Erythroblast (primary cell): ENCODE measurements at regions not wholly inside any gene's neighbourhood (a gene's known extent, or its start where the extent isn't known, plus 50 kb on each side); places are given as distances from the start of the nearest gene placed in this dataset.
A peak's percentile ranks its signal among the peaks of the same experiment; 100 is the strongest.

Source experiments
- DNase-seq, 2 experiments: peaks; one replicate each; lab custom pipeline; 2025; lab: John Stamatoyannopoulos, UW
- GATA1 ChIP-seq: IDR thresholded peaks from 2 replicates; pipeline ENCODE4 v1.6.1; 2011; ENCODE audit warnings: low read depth, mild to moderate bottlenecking, control low read depth, low read length, moderate library complexity
- POLR2A ChIP-seq: IDR thresholded peaks from 2 replicates; pipeline ENCODE4 v1.6.1; 2011; ENCODE audit warnings: mild to moderate bottlenecking, low read length

GRCh38 chr16:16833165-16833564, 454.2 kb downstream of the NPIPA7 start:
- no peak for TF ChIP-seq GATA1

GRCh38 chr16:16850274-16850673, 471.3 kb downstream of the NPIPA7 start:
- TF ChIP-seq POLR2A (no peak), GATA1 (no peak)
- no peak for DNase-seq

More at GRCh38 chr16:16833165-16833564, 454.2 kb downstream of the NPIPA7 start:
- DNase-seq, result no peak

GRCh38 chr16:16857012-16857411, 478.1 kb downstream of the NPIPA7 start:
- no peak for DNase-seq
- TF ChIP-seq GATA1 (no peak), POLR2A (no peak)

GRCh38 chr16:16857603-16858283, 478.8 kb downstream of the NPIPA7 start:
- TF ChIP-seq GATA1 (no peak), POLR2A (no peak)
- no peak for DNase-seq

GRCh38 chr16:16861546-16861945, 482.6 kb downstream of the NPIPA7 start:
- DNase-seq, result peak; percentile 20 to 48
- no peak for TF ChIP-seq GATA1

- no peak for TF ChIP-seq GATA1
- TF ChIP-seq POLR2A, result no peak
- no peak for DNase-seq
These were observed 484.7 kb downstream of the NPIPA7 start for GRCh38 chr16:16863672-16864071.

GRCh38 chr16:16864536-16864935, 485.6 kb downstream of the NPIPA7 start:
- TF ChIP-seq GATA1 (no peak), POLR2A (no peak)
- no peak for DNase-seq

GRCh38 chr16:16865374-16865773, 486.4 kb downstream of the NPIPA7 start:
- TF ChIP-seq POLR2A, result no peak
- no peak for TF ChIP-seq GATA1
- no peak for DNase-seq

GRCh38 chr16:16867973-16868372, 489.0 kb downstream of the NPIPA7 start:
- no peak for TF ChIP-seq POLR2A
- no peak for TF ChIP-seq GATA1
- no peak for DNase-seq

- TF ChIP-seq POLR2A (no peak), GATA1 (no peak)
- no peak for DNase-seq
These were observed 489.8 kb downstream of the NPIPA7 start for GRCh38 chr16:16868727-16869126.

- TF ChIP-seq GATA1 (no peak), POLR2A (no peak)
- no peak for DNase-seq
These were observed 490.8 kb downstream of the NPIPA7 start for GRCh38 chr16:16869746-16870145.

- no peak for TF ChIP-seq POLR2A
- TF ChIP-seq GATA1, result no peak
These were observed 492.3 kb downstream of the NPIPA7 start for GRCh38 chr16:16871196-16871595.

GRCh38 chr16:16877061-16877460, 498.1 kb downstream of the NPIPA7 start:
- TF ChIP-seq POLR2A (no peak), GATA1 (no peak)

More at GRCh38 chr16:16871196-16871595, 492.3 kb downstream of the NPIPA7 start:
- no peak for DNase-seq

GRCh38 chr16:16879567-16880251, 500.8 kb downstream of the NPIPA7 start:
- DNase-seq, result no peak
- no peak for TF ChIP-seq GATA1
- TF ChIP-seq POLR2A, result no peak

More at GRCh38 chr16:16877061-16877460, 498.1 kb downstream of the NPIPA7 start:
- no peak for DNase-seq
